Skeletal muscle tissue (tissue), 4 donors: ENCODE measurements at regions not wholly inside any gene's neighbourhood (a gene's known extent, or its start where the extent isn't known, plus 50 kb on each side); places are given as distances from the start of the nearest gene placed in this dataset. TPM values are rescaled to one million over a fixed set of nuclear protein-coding genes. Genes with fewer than 3 reads are reported as not detected.

Experiments
- H3K27ac ChIP-seq: one replicate; pipeline ENCODE4 v1.7.0; 2013; ENCODE audit warnings: mild to moderate bottlenecking, low read depth, low read length, inconsistent platforms
- H3K27me3 ChIP-seq, 3 donors: one replicate each; pipeline ENCODE4 v1.7.0; 2013; ENCODE audit warnings: low read length in 3 of 3; ENCODE audit not compliant: control insufficient read depth in 3 of 3, insufficient read depth in 3 of 3
- H3K36me3 ChIP-seq, 3 donors: one replicate each; pipeline ENCODE4 v1.7.0; 2013; ENCODE audit warnings: low read length in 3 of 3; ENCODE audit not compliant: control insufficient read depth in 3 of 3, insufficient read depth in 3 of 3
- H3K4me1 ChIP-seq, 3 donors: one replicate each; pipeline ENCODE4 v1.7.0; 2013; ENCODE audit warnings: low read length in 3 of 3, mild to moderate bottlenecking in 3 of 3; ENCODE audit not compliant: control insufficient read depth in 3 of 3, insufficient read depth in 3 of 3
- H3K4me3 ChIP-seq, 3 donors: one replicate each; pipeline ENCODE4 v1.7.0; 2013; ENCODE audit warnings: low read length in 3 of 3
- H3K9ac ChIP-seq, 3 donors: one replicate each; pipeline ENCODE4 v1.7.0; 2013; ENCODE audit warnings: low read length in 3 of 3, mild to moderate bottlenecking in 3 of 3, moderate library complexity in 2 of 3, low read depth in 1 of 3
- H3K9me3 ChIP-seq, 3 donors: one replicate each; pipeline ENCODE4 v1.7.0; 2013; ENCODE audit warnings: low read length in 3 of 3; ENCODE audit not compliant: control insufficient read depth in 3 of 3
- small RNA-seq: library from RNA; depleted of rRNA; stranded (forward); fragments of <200 nt; gene quantifications from one replicate; pipeline ENCODE3, GENCODE V24; 2014
- donor health status: Osteomylitis.

- H3K4me1 ChIP-seq, result peaks cover 0 to 7% (median 0%) of the 10 kb centered on the region in 3 donors
- H3K27ac ChIP-seq, result no peak overlapping the region
- no peak overlapping the region for H3K4me3 ChIP-seq
- H3K9ac ChIP-seq, result no peak overlapping the region
- H3K9me3 ChIP-seq, result no peaks in the 10 kb centered on the region
- no peaks in the 10 kb centered on the region for H3K36me3 ChIP-seq
- no peaks in the 10 kb centered on the region for H3K27me3 ChIP-seq
Observed at GRCh38 chr5:143466632-143467031, 63.1 kb upstream of the NR3C1 start.

- no peaks in the 10 kb centered on the region for H3K4me1 ChIP-seq
- no peak overlapping the region for H3K27ac ChIP-seq
- no peaks in the 10 kb centered on the region for H3K27me3 ChIP-seq
- H3K9ac ChIP-seq, result no peak overlapping the region
- H3K4me3 ChIP-seq, result no peak overlapping the region
- no peaks in the 10 kb centered on the region for H3K36me3 ChIP-seq
- no peaks in the 10 kb centered on the region for H3K9me3 ChIP-seq
Observed at GRCh38 chr5:143464723-143465490, 61.4 kb upstream of the NR3C1 start.

GRCh38 chr5:143462431-143462830 lies 58.9 kb upstream of the NR3C1 start:
- no peaks in the 10 kb centered on the region for H3K27me3 ChIP-seq
- H3K27ac ChIP-seq, result no peak overlapping the region
- H3K4me3 ChIP-seq, result no peak overlapping the region
- H3K36me3 ChIP-seq, result no peaks in the 10 kb centered on the region
- no peaks in the 10 kb centered on the region for H3K4me1 ChIP-seq
- no peaks in the 10 kb centered on the region for H3K9me3 ChIP-seq
- no peak overlapping the region for H3K9ac ChIP-seq

- no peak overlapping the region for H3K4me3 ChIP-seq
- H3K27ac ChIP-seq, result no peak overlapping the region
- H3K27me3 ChIP-seq, result no peaks in the 10 kb centered on the region
- H3K9ac ChIP-seq, result no peak overlapping the region
- H3K36me3 ChIP-seq, result no peaks in the 10 kb centered on the region
- H3K9me3 ChIP-seq, result no peaks in the 10 kb centered on the region
- peaks cover 0 to 12% (median 0%) of the 10 kb centered on the region in 3 donors for H3K4me1 ChIP-seq
Observed at GRCh38 chr5:143459433-143459832, 55.9 kb upstream of the NR3C1 start.

- H3K27ac ChIP-seq, result no peak overlapping the region
- H3K27me3 ChIP-seq, result no peaks in the 10 kb centered on the region
- H3K9ac ChIP-seq, result no peak overlapping the region
Observed at GRCh38 chr5:143456952-143457547, 53.6 kb upstream of the NR3C1 start.

GRCh38 chr5:143454936-143455516 lies 51.5 kb upstream of the NR3C1 start:
- peaks cover 0 to 12% (median 0%) of the 10 kb centered on the region in 3 donors for H3K4me1 ChIP-seq
- H3K9me3 ChIP-seq, result no peaks in the 10 kb centered on the region
- no peak overlapping the region for H3K9ac ChIP-seq
- no peaks in the 10 kb centered on the region for H3K36me3 ChIP-seq
- H3K4me3 ChIP-seq, result no peak overlapping the region
- peak overlapping the region; percentile 11 for H3K27ac ChIP-seq
- no peaks in the 10 kb centered on the region for H3K27me3 ChIP-seq

More at GRCh38 chr5:143456952-143457547, 53.6 kb upstream of the NR3C1 start:
- H3K9me3 ChIP-seq, result no peaks in the 10 kb centered on the region
- H3K4me3 ChIP-seq, result no peak overlapping the region
- H3K36me3 ChIP-seq, result no peaks in the 10 kb centered on the region
- H3K4me1 ChIP-seq, result peaks cover 0 to 12% (median 0%) of the 10 kb centered on the region in 3 donors

- Histone ChIP-seq H3K9ac (no peak overlapping the region), H3K4me3 (no peak overlapping the region), H3K27ac (no peak overlapping the region), H3K9me3 (no peaks in the 10 kb centered on the region), H3K36me3 (no peaks in the 10 kb centered on the region), H3K4me1 (peaks cover 0 to 12% (median 0%) of the 10 kb centered on the region in 3 donors), H3K27me3 (no peaks in the 10 kb centered on the region)
Observed at GRCh38 chr5:143453720-143454119, 50.2 kb upstream of the NR3C1 start.

Small RNAs in the stretch of these regions (small RNA-seq; reads per million reads assigned to genes)
- not detected for gene MIR5197
- gene RNU7-156P, result not detected
